Peyer's patch (tissue), 4 donors: ENCODE measurements at regions not wholly inside any gene's neighbourhood (a gene's known extent, or its start where the extent isn't known, plus 50 kb on each side); places are given as distances from the start of the nearest gene placed in this dataset.

ENCODE experiments used
- POLR2A ChIP-seq, 2 donors: fragments of 450-650 bp; IDR thresholded peaks; one replicate each; pipeline ENCODE4 v1.5.1; 2017; ENCODE audit warnings: antibody characterized with exemption in 2 of 2, mild to moderate bottlenecking in 2 of 2, moderate library complexity in 2 of 2
- TF ChIP-seq, protein P1 (sequence below), 6 experiments: fragments of 450-650 bp in 4 of 6; fragments of 200-600 bp in 2 of 6; sonication (generic) in 1 of 6; IDR thresholded peaks; one replicate each; pipeline ENCODE4 v1.5.1; 2017 to 2019; ENCODE audit warnings: antibody characterized with exemption in 6 of 6, mild to moderate bottlenecking in 3 of 6, moderate library complexity in 1 of 6

DNA sequence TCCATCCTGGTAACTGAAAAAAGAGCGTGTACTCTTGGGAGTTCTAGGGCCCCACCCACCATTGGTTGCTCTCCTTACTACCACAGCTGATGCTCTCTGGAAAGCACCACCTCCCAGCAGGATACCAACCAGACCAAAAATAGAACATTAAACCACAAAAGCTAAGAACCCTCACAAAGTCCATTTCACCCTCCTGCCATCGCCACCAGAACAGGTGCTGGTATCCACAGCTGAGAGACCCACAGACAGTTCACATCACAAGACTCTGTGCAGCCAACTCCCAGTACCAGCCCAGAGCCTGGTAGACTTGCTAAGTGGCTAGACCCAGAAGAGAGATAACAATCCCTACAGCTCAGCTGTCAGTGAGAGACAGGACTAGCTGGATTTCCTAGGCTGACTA is 240.6 kb downstream of the PABPC4L start:
- TF ChIP-seq, protein P1, sequence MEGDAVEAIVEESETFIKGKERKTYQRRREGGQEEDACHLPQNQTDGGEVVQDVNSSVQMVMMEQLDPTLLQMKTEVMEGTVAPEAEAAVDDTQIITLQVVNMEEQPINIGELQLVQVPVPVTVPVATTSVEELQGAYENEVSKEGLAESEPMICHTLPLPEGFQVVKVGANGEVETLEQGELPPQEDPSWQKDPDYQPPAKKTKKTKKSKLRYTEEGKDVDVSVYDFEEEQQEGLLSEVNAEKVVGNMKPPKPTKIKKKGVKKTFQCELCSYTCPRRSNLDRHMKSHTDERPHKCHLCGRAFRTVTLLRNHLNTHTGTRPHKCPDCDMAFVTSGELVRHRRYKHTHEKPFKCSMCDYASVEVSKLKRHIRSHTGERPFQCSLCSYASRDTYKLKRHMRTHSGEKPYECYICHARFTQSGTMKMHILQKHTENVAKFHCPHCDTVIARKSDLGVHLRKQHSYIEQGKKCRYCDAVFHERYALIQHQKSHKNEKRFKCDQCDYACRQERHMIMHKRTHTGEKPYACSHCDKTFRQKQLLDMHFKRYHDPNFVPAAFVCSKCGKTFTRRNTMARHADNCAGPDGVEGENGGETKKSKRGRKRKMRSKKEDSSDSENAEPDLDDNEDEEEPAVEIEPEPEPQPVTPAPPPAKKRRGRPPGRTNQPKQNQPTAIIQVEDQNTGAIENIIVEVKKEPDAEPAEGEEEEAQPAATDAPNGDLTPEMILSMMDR (IDR thresholded peaks at IDR 0.05): no peak
- TF ChIP-seq POLR2A (IDR thresholded peaks at IDR 0.05): no peak
